Islet of Langerhans (tissue), 1 donor: ENCODE measurements at regions not wholly inside any gene's neighbourhood (a gene's known extent, or its start where the extent isn't known, plus 50 kb on each side); places are given as distances from the start of the nearest gene placed in this dataset.

ENCODE experiments used
- FAIRE-seq: peaks from one replicate; lab custom pipeline; 2011; peaks lifted over from hg19 to GRCh38; lab: Jason Lieb, UNC

- FAIRE-seq: no peak
Measured at GRCh38 chr11:45597097-45597496, 68.3 kb downstream of the CHST1 start.

GRCh38 chr11:45596571-45596970, 68.9 kb downstream of the CHST1 start:
- no peak for FAIRE-seq

- FAIRE-seq: no peak
Measured at GRCh38 chr11:45593992-45594391, 71.4 kb downstream of the CHST1 start.

DNA sequence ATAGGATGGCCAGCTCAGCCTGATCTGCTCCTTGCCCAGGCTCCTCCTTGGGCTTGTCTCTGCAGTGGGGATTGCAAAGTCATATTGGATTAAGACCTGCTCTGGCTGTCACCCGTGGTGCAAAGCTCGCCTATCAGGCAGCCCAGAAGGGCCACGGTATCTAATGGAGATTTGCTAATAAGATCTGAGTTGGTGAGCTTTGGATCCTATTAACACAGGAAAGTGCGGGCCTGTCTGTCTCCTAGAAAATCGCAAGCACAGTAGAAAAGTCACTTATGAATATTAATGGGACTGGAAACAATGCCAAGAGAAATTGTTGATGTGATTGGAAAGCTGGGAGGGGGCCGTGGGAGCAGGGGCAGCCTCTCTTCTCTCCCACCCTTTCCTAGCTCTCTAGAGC, 72.8 kb downstream of the CHST1 start:
- FAIRE-seq: no peak

DNA sequence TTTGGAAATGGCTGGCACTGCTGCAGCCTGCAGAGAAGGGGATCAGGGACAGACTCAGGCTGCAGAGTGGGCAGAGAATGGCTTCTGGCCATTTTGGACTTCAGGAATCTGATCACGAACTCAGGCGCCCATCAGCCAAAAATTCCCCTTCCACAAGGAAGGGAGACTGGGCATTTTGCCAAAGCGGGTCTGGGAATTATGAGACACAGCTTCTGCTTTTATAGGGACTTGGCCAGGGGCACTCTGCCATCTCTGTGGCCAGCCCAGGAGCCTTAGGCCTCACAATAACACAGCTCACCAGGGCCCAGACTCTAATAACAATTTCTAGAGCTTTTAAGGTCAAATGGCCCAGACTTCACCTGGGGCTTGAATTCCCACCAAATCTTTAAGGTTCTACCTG, 74.7 kb downstream of the CHST1 start:
- FAIRE-seq: no peak

GRCh38 chr11:45585205-45585604, 80.2 kb downstream of the CHST1 start:
- FAIRE-seq: no peak

- no peak for FAIRE-seq
Measured at GRCh38 chr11:45583981-45584566, 81.3 kb downstream of the CHST1 start.

DNA sequence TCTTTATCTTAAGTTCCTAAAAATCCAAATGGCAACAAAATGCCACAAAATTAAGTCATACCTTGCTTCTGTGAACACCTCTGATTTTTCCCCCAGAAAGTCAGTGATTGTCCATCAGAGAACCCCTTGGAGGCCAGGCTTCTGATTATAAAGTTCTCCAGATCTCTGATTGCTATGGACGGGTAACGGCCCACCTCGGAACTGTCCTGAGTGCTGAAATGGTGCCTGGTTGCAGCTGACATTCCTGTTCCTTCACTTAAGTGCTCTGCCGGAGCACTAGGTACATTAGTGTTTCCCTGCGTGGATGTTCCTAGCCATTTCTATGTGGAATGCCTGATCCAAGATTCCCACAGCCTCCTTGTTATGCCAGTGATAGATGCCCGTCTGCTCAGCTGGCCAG, 85.0 kb downstream of the CHST1 start:
- FAIRE-seq: no peak

DNA sequence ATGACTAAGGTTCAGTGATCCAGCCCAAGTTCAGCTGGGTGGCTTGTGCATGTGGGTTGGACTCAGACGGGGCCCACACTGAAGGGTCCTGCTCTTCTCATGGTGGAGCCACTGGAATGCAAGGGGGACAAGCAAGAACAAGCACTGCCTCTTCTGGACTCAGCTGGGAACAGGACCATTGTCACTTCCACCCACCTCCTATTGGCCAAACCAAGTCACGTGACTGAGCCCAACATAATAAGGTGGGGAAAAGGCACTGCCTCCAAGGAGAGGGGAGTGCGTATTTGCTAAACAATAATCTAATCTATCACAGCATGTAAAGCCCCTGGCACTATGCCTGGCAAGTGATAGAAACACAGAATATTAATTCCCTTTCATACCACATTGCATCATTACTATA, 87.1 kb downstream of the CHST1 start:
- FAIRE-seq: no peak

- FAIRE-seq: no peak
Measured at GRCh38 chr11:45577752-45578151, 87.7 kb downstream of the CHST1 start.

DNA sequence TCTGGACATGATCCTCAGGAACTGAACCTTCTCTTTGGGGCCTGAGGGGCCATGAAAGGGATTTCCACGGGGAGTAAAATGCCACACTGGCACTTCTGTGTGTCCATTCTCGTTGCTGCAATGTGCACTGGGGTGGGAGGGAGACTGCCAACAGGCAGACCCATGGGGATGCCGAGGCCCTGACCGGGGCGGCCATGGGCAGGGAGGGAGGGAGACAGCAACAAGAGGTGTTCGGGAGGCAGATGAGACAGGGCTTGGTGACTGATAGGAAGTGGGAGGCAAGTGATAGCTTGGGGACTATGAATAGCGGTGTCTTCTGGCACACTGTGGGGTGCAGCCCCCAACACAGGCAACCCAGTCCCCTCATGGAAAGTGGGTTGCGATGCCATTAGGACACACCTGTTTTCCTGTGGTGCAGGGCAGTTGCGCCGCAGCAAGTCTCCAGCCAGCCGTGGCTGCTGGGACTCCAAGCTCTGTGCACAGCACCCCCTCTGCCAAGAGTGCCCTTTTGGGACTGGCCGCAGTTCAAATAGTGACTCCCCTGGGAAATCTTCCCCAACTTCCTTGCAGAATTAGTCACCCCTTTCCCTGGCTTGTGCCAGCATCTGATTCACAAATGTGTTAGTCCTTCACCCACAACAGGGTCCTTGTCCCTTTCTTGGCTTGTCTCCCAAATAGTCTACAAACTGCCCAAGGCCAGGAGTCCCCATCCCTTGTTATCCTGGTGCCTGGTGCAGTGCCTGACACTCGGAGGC, 88.8 kb downstream of the CHST1 start:
- no peak for FAIRE-seq

DNA sequence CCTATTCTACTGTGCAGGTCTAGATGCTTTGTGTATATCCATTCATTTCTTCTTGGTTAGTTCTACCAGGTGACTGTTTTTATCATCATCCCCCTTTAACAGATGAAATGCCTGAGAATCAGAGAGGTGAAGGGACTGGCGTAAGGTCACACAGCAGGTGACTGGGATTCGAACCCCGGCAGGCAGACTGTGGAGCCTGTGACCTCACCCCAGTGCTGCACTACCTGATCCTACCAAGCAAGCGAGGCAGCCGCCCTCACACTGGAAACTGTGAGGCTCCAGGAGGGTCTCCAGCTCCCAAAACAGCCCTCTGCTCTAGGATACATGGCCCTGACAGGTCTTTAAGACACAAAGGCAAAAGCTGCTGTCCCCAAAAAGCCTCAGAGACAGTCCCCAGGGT, 91.7 kb downstream of the CHST1 start:
- FAIRE-seq: no peak

DNA sequence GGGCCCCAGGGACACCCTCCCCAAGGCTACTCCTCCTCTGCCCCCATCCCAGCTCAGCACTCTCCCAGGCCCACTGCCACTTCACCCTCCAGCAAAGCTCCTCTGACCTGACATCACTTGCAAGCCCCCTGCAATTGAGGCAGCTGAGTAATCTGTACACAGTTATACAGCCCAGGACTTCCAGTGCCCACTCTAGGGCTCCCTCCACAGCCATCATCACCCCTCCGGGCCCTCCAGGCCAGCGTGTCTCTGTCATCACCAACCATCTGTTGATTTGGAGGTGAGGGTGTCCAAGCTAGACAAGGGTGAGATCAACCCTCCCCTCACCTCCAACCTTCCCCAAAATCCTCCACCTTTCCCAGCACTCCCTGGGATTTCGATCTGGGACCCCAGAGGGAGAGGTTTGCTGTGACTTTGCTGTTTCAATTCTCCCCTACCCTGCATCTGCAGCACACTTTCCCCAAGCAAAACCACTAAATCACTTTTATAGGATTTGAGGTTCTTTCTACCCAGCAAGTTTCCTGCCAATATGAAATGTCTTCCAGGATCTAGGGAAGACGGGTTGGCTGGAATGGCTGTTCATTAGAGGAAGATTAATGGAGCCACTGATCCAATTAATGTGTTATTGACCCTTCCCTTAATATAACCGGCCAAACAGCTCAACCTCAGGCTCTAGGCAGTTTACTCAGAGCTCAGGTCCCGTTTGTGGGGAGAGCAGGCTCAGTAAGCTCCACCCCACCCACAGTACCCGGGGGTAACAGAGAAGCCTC, 92.9 kb downstream of the CHST1 start:
- FAIRE-seq: no peak

- FAIRE-seq: no peak
Measured at GRCh38 chr11:45569776-45570175, 95.6 kb downstream of the CHST1 start.

GRCh38 chr11:45568049-45568448, 97.4 kb downstream of the CHST1 start:
- no peak for FAIRE-seq

- FAIRE-seq: no peak
Measured at GRCh38 chr11:45565446-45565988, 99.9 kb downstream of the CHST1 start.

DNA sequence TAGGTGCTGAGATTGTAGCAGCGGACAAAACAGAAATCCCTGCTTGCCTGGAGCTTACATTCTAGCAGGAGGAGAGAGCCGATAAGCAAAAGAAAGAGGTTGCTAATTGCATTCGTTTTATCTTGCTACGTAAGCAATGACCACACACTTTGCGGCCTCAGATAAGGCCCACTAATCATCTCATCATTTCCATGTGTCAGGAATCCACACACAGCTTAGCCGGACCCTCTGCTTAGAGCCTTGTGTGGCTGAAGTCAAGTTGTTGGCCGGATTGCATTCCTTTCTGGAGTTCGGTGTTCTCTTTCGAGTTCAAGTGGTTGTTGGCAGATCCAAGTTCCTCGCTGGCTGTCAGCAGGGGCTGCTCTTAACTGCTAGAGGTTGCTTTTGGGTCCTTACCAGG, 101.6 kb downstream of the CHST1 start:
- no peak for FAIRE-seq

- FAIRE-seq: no peak
Measured at GRCh38 chr11:45563171-45563570, 102.3 kb downstream of the CHST1 start.

- no peak for FAIRE-seq
Measured at GRCh38 chr11:45560913-45561281, 104.5 kb downstream of the CHST1 start.

DNA sequence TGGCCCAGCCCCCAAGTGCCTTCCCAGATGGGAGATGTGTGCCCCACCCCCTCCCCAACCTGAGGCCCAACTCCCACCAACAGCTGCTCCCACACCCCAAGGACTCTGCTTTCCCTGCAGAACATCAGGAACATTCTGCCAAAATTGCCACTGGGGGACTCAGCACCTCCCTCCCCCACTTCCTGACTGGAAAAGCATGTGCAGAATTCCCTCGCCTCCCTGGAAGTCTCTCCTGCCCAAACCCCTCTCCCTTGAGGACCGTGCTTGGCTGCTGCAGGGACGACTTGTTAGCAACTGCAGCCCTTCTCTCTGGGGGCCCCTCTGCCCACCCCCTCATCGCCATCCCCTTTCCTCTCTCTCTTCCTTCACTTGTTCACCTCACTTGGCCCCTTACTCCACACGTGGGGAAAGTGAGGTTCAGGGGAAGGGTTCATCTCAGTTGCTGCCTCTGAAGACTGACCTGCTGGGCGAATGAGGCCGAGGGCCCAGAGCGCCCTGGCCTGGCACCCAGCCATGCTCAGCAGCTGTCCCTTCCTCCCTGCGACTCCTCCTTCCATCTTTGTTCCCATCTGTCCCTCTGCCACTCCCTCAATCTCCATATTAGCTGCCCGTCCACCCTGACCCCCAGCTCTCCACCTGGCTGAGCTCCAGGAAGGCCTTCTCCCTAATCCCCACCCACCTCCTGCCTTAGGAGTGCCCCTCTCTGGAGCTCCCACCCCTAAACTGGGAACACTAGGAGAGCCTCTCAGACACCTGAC, 105.1 kb downstream of the CHST1 start:
- no peak for FAIRE-seq

DNA sequence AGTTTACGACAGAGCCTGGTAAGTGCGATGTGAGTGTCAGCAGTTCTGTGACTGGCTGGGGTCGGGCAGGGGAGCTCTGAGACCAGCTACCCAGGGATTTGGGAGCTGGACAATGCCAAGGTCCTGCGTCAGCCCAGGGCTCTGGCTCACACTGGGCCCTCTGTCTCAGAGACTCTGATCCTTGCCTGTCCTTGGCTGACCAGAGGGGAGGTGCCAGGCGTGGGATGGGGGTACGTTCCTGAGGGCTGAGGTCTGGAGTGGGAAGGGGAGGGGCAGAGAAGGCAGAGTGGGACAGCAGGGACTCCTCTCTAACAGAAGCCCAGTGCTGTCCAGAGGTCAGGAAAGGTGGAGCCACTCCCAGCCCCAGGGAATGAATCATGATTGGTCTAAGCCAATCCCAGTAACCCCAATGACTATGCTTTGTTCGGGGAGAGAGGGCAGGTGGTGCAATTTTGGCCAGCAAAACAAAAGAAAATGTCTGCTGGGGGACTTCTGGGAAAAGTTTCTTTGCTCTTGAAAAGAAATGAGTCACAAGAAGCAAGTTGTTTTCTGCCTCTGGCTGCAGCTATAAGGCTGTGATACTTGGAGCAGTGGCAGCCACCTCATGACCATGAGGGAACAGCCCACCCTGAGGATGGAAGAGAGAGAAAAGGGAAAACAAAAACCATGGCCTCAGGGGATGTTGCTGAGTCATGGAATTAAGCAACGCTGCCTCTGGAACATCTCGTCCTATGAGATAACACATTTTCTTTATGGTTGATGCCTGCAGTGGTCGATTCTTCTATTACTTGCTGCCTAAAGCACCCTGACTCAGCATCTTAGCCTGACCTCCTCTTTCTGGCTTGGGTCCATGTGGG, 108.3 kb downstream of the CHST1 start:
- FAIRE-seq: no peak
